GM23338 (cell line): ENCODE measurements at regions not wholly inside any gene's neighbourhood (a gene's known extent, or its start where the extent isn't known, plus 50 kb on each side); places are given as distances from the start of the nearest gene placed in this dataset.

Experiments
- ATAC-seq: fragments of 200-7000 bp; cut with Tn5 transposase; 3 replicates; pipeline ENCODE4 v1.9.1; 2020
- DNase-seq: peaks from one replicate; pipeline ENCODE4 v3.0.0-alpha.2; 2015; ENCODE audit warnings: low spot score
- H2AFZ ChIP-seq: fragments of 200-600 bp; sonication (generic); 2 replicates; pipeline ENCODE4 v1.8.0; 2016; ENCODE audit warnings: antibody characterized with exemption, mild to moderate bottlenecking, moderate library complexity
- H3F3A ChIP-seq: fragments of 200-600 bp; sonication (generic); replicated peaks from 2 replicates; pipeline ENCODE4 v1.8.0; 2017; ENCODE audit warnings: antibody characterized with exemption, mixed run types, low read depth
- H3K27ac ChIP-seq: fragments of 200-600 bp; sonication (generic); 2 replicates; pipeline ENCODE4 v1.6.1; 2016; ENCODE audit warnings: low read depth
- H3K27me3 ChIP-seq: fragments of 200-600 bp; sonication (generic); 2 replicates; pipeline ENCODE4 v1.8.0; 2016; ENCODE audit warnings: mild to moderate bottlenecking, mixed run types, moderate library complexity; ENCODE audit not compliant: insufficient read depth
- H3K36me3 ChIP-seq: fragments of 200-600 bp; sonication (generic); 2 replicates; pipeline ENCODE4 v1.8.0; 2016; ENCODE audit warnings: mild to moderate bottlenecking; ENCODE audit not compliant: insufficient read depth
- H3K4me1 ChIP-seq: fragments of 200-600 bp; sonication (generic); 2 replicates; pipeline ENCODE4 v1.8.0; 2016; ENCODE audit warnings: mild to moderate bottlenecking, moderate library complexity; ENCODE audit not compliant: insufficient read depth
- H3K4me2 ChIP-seq: fragments of 200-600 bp; sonication (generic); 2 replicates; pipeline ENCODE4 v1.7.1; 2017; ENCODE audit warnings: mixed run types
- H3K4me3 ChIP-seq: fragments of 200-600 bp; sonication (generic); 2 replicates; pipeline ENCODE4 v1.6.1; 2016; ENCODE audit warnings: mixed run types
- H3K79me2 ChIP-seq: fragments of 200-600 bp; sonication (generic); replicated peaks from 2 replicates; pipeline ENCODE4 v1.8.0; 2017; ENCODE audit warnings: mild to moderate bottlenecking; ENCODE audit not compliant: insufficient read depth
- H3K9me2 ChIP-seq: fragments of 200-600 bp; sonication (generic); 2 replicates; pipeline ENCODE4 v1.8.0; 2017; ENCODE audit not compliant: insufficient read depth
- H4K20me1 ChIP-seq: fragments of 200-600 bp; sonication (generic); replicated peaks from 2 replicates; pipeline ENCODE4 v1.8.0; 2017; ENCODE audit warnings: mild to moderate bottlenecking; ENCODE audit not compliant: insufficient read depth
- H3K27ac Mint-ChIP-seq: 2 replicates; pipeline ENCODE4 v1.8.0; 2020; ENCODE audit warnings: inconsistent platforms, mild to moderate bottlenecking, moderate library complexity, mixed read lengths
- H3K27me3 Mint-ChIP-seq: 3 replicates; pipeline ENCODE4 v1.8.0; 2022; ENCODE audit warnings: low read depth, mild to moderate bottlenecking, moderate library complexity, mixed read lengths, inconsistent platforms; ENCODE audit not compliant: insufficient read depth, poor library complexity
- H3K36me3 Mint-ChIP-seq: 3 replicates; pipeline ENCODE4 v1.8.0; 2021; ENCODE audit warnings: low read depth, mild to moderate bottlenecking, inconsistent platforms, moderate library complexity, mixed read lengths
- H3K4me1 Mint-ChIP-seq: 3 replicates; pipeline ENCODE4 v1.8.0; 2020; ENCODE audit warnings: mild to moderate bottlenecking, inconsistent platforms, mixed read lengths
- H3K4me3 Mint-ChIP-seq: 3 replicates; pipeline ENCODE4 v1.8.0; 2021; ENCODE audit warnings: moderate library complexity, mild to moderate bottlenecking, inconsistent platforms, mixed read lengths
- H3K9me3 Mint-ChIP-seq: 3 replicates; pipeline ENCODE4 v1.8.0; 2020; ENCODE audit warnings: moderate library complexity, mild to moderate bottlenecking, inconsistent platforms, mixed read lengths
- CREB1 ChIP-seq: fragments of 250-450 bp; sonication (Bioruptor Pico); IDR thresholded peaks from 2 replicates; pipeline ENCODE4 v1.5.0; 2020; ENCODE audit warnings: low read depth, mild to moderate bottlenecking, moderate library complexity
- ETS1 ChIP-seq: IDR thresholded peaks from 2 replicates; pipeline ENCODE4 v1.6.1; 2016; ENCODE audit warnings: antibody characterized with exemption
- EZH2 ChIP-seq: fragments of 200-600 bp; sonication (generic); IDR thresholded peaks from one replicate; pipeline ENCODE4 v1.8.0; 2017; ENCODE audit warnings: antibody characterized with exemption, mild to moderate bottlenecking, low read depth; ENCODE audit not compliant: unreplicated experiment
- JUNB ChIP-seq: IDR thresholded peaks from one replicate; pipeline ENCODE4 v1.6.1; 2016; ENCODE audit warnings: antibody characterized with exemption; ENCODE audit not compliant: unreplicated experiment
- NANOG ChIP-seq: IDR thresholded peaks from 2 replicates; pipeline ENCODE4 v1.6.1; 2016; ENCODE audit warnings: antibody characterized with exemption, borderline replicate concordance
- ZNF331 ChIP-seq: fragments of 250-450 bp; sonication (Bioruptor Pico); IDR thresholded peaks from 2 replicates; pipeline ENCODE4 v1.5.0; 2020; ENCODE audit warnings: low read depth, mild to moderate bottlenecking, moderate library complexity
- TF ChIP-seq, protein P1 (sequence below): fragments of 250-450 bp; sonication (Bioruptor Pico); IDR thresholded peaks from 2 replicates; pipeline ENCODE4 v1.5.0; 2020; ENCODE audit warnings: mild to moderate bottlenecking, moderate library complexity

- TF ChIP-seq, protein P1, sequence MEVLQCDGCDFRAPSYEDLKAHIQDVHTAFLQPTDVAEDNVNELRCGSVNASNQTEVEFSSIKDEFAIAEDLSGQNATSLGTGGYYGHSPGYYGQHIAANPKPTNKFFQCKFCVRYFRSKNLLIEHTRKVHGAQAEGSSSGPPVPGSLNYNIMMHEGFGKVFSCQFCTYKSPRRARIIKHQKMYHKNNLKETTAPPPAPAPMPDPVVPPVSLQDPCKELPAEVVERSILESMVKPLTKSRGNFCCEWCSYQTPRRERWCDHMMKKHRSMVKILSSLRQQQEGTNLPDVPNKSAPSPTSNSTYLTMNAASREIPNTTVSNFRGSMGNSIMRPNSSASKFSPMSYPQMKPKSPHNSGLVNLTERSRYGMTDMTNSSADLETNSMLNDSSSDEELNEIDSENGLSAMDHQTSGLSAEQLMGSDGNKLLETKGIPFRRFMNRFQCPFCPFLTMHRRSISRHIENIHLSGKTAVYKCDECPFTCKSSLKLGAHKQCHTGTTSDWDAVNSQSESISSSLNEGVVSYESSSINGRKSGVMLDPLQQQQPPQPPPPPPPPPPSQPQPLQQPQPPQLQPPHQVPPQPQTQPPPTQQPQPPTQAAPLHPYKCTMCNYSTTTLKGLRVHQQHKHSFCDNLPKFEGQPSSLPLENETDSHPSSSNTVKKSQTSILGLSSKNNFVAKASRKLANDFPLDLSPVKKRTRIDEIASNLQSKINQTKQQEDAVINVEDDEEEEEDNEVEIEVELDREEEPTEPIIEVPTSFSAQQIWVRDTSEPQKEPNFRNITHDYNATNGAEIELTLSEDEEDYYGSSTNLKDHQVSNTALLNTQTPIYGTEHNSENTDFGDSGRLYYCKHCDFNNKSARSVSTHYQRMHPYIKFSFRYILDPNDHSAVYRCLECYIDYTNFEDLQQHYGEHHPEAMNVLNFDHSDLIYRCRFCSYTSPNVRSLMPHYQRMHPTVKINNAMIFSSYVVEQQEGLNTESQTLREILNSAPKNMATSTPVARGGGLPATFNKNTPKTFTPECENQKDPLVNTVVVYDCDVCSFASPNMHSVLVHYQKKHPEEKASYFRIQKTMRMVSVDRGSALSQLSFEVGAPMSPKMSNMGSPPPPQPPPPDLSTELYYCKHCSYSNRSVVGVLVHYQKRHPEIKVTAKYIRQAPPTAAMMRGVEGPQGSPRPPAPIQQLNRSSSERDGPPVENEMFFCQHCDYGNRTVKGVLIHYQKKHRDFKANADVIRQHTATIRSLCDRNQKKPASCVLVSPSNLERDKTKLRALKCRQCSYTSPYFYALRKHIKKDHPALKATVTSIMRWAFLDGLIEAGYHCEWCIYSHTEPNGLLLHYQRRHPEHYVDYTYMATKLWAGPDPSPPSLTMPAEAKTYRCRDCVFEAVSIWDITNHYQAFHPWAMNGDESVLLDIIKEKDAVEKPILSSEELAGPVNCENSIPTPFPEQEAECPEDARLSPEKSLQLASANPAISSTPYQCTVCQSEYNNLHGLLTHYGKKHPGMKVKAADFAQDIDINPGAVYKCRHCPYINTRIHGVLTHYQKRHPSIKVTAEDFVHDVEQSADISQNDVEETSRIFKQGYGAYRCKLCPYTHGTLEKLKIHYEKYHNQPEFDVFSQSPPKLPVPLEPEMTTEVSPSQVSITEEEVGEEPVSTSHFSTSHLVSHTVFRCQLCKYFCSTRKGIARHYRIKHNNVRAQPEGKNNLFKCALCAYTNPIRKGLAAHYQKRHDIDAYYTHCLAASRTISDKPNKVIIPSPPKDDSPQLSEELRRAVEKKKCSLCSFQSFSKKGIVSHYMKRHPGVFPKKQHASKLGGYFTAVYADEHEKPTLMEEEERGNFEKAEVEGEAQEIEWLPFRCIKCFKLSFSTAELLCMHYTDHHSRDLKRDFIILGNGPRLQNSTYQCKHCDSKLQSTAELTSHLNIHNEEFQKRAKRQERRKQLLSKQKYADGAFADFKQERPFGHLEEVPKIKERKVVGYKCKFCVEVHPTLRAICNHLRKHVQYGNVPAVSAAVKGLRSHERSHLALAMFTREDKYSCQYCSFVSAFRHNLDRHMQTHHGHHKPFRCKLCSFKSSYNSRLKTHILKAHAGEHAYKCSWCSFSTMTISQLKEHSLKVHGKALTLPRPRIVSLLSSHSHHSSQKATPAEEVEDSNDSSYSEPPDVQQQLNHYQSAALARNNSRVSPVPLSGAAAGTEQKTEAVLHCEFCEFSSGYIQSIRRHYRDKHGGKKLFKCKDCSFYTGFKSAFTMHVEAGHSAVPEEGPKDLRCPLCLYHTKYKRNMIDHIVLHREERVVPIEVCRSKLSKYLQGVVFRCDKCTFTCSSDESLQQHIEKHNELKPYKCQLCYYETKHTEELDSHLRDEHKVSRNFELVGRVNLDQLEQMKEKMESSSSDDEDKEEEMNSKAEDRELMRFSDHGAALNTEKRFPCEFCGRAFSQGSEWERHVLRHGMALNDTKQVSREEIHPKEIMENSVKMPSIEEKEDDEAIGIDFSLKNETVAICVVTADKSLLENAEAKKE (CRISPR knock-in tag) = no peak
- no peak for TF ChIP-seq ZNF331 (CRISPR knock-in tag)
- TF ChIP-seq EZH2 = no peak
- no peak for TF ChIP-seq ETS1
Observed at GRCh38 chr12:91655966-91656365, 473.3 kb upstream of the DCN start (continued).

DNA sequence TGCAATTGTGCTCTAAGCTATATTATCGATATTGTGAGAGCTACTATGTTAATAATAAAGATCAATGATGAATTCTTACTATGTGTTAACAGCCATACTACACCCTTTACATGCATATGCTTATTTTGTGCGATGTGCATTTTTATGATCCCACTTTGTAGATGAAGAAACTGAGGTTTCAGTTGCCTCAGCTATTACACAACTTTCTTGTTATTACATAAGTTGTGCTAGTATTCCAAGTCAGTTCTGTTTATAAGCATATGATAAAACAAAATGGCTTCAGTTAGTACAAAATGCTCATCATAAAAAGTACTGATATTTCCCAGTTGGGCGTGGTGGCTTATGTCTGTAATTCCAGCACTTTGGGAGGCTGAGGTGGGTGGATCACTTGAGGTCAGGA is 471.5 kb upstream of the DCN start:
- H3K27me3 Mint-ChIP-seq = no peaks in the 10 kb centered on the region
- Histone ChIP-seq H3K27ac (no peak overlapping the region), H3F3A (no peaks in the 10 kb centered on the region), H3K9me2 (no peaks in the 10 kb centered on the region), H3K4me3 (no peak overlapping the region), H4K20me1 (no peaks in the 10 kb centered on the region), H3K4me2 (no peak overlapping the region), H3K79me2 (no peaks in the 10 kb centered on the region), H3K27me3 (no peaks in the 10 kb centered on the region), H3K36me3 (no peaks in the 10 kb centered on the region), H2AFZ (no peak overlapping the region), H3K4me1 (no peaks in the 10 kb centered on the region)
- H3K27ac Mint-ChIP-seq = no peak overlapping the region
- no peak for DNase-seq
- H3K4me1 Mint-ChIP-seq = no peaks in the 10 kb centered on the region
- H3K4me3 Mint-ChIP-seq = no peak overlapping the region
- H3K9me3 Mint-ChIP-seq = no peaks in the 10 kb centered on the region
- H3K36me3 Mint-ChIP-seq = no peaks in the 10 kb centered on the region
- ATAC-seq = no peak
- TF ChIP-seq ETS1 (no peak), EZH2 (no peak), CREB1 (CRISPR knock-in tag) (no peak), NANOG (no peak), JUNB (no peak)
- TF ChIP-seq, protein P1 (CRISPR knock-in tag) = no peak
